ENCODE measurements at regions not wholly inside any gene's neighbourhood (a gene's known extent, or its start where the extent isn't known, plus 50 kb on each side); places are given as distances from the start of the nearest gene placed in this dataset.
"Not testable (repeated sequence)": the region's sequence is repeated elsewhere in the genome, so short reads cannot be mapped to it uniquely, and the experiment has no call there.

DNA sequence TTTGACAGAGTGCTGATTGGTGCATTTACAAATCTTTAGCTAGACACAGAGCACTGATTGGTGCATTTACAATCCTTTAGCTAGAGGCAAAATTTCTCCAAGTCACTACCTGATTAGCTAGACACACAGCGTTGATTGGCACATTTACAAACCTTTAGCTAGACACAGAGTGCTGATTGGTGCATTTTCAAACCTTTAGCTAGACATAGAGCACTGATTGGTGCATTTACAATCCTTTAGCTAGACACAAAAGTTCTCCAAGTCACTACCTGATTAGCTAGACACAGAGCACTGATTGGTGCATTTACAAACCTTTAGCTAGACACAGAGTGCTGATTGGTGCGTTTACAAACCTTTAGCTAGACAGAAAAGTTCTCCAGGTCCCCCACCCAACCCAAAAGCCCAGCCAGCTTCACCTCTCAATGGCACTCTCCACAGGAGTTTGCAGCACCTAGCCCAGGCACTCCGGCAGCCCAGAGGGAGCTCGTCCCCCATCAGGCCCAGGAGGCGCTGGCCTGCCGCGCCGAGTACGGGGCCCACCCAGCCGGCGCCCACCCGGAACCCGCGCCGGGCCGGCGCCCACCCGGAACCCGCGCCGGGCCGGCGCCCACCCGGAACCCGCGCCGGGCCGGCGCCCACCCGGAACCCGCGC is 241.8 kb downstream of the ASXL3 start:
- TF ChIP-seq POLR2AphosphoS5 (IDR thresholded peaks at IDR 0.05; ENCODE audit: low read depth); EZH2phosphoT487 (IDR thresholded peaks at IDR 0.05; ENCODE audit: unreplicated experiment); EZH2 (IDR thresholded peaks at IDR 0.05; ENCODE audit: low read depth, unreplicated experiment); CREB1 (CRISPR knock-in tag; IDR thresholded peaks at IDR 0.05; ENCODE audit: low read depth); ETS1 (IDR thresholded peaks at IDR 0.05); ZNF331 (CRISPR knock-in tag; IDR thresholded peaks at IDR 0.05; ENCODE audit: low read depth); JUNB (IDR thresholded peaks at IDR 0.05; ENCODE audit: unreplicated experiment); ZNF462 (CRISPR knock-in tag; IDR thresholded peaks at IDR 0.05); STAT1 (IDR thresholded peaks at IDR 0.05; ENCODE audit: unreplicated experiment); ZNF114 (CRISPR knock-in tag; IDR thresholded peaks at IDR 0.05); NANOG (IDR thresholded peaks at IDR 0.05; ENCODE audit: borderline replicate concordance): not testable (repeated sequence)
- TF ChIP-seq, protein P1, sequence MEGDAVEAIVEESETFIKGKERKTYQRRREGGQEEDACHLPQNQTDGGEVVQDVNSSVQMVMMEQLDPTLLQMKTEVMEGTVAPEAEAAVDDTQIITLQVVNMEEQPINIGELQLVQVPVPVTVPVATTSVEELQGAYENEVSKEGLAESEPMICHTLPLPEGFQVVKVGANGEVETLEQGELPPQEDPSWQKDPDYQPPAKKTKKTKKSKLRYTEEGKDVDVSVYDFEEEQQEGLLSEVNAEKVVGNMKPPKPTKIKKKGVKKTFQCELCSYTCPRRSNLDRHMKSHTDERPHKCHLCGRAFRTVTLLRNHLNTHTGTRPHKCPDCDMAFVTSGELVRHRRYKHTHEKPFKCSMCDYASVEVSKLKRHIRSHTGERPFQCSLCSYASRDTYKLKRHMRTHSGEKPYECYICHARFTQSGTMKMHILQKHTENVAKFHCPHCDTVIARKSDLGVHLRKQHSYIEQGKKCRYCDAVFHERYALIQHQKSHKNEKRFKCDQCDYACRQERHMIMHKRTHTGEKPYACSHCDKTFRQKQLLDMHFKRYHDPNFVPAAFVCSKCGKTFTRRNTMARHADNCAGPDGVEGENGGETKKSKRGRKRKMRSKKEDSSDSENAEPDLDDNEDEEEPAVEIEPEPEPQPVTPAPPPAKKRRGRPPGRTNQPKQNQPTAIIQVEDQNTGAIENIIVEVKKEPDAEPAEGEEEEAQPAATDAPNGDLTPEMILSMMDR (conservative IDR thresholded peaks at IDR 0.05; ENCODE audit: low read depth in 2 of 2): not testable (repeated sequence)
- TF ChIP-seq, protein P2, sequence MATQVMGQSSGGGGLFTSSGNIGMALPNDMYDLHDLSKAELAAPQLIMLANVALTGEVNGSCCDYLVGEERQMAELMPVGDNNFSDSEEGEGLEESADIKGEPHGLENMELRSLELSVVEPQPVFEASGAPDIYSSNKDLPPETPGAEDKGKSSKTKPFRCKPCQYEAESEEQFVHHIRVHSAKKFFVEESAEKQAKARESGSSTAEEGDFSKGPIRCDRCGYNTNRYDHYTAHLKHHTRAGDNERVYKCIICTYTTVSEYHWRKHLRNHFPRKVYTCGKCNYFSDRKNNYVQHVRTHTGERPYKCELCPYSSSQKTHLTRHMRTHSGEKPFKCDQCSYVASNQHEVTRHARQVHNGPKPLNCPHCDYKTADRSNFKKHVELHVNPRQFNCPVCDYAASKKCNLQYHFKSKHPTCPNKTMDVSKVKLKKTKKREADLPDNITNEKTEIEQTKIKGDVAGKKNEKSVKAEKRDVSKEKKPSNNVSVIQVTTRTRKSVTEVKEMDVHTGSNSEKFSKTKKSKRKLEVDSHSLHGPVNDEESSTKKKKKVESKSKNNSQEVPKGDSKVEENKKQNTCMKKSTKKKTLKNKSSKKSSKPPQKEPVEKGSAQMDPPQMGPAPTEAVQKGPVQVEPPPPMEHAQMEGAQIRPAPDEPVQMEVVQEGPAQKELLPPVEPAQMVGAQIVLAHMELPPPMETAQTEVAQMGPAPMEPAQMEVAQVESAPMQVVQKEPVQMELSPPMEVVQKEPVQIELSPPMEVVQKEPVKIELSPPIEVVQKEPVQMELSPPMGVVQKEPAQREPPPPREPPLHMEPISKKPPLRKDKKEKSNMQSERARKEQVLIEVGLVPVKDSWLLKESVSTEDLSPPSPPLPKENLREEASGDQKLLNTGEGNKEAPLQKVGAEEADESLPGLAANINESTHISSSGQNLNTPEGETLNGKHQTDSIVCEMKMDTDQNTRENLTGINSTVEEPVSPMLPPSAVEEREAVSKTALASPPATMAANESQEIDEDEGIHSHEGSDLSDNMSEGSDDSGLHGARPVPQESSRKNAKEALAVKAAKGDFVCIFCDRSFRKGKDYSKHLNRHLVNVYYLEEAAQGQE (IDR thresholded peaks at IDR 0.05; ENCODE audit: unreplicated experiment): not testable (repeated sequence)

All from GM23338 (cell line).